Testis (tissue), 2 donors: ENCODE measurements at regions not wholly inside any gene's neighbourhood (a gene's known extent, or its start where the extent isn't known, plus 50 kb on each side); places are given as distances from the start of the nearest gene placed in this dataset.

Experiments
- DNase-seq: peaks from one replicate; pipeline ENCODE4 v3.0.0-alpha.2; 2019
- H3K27ac ChIP-seq, 2 donors: fragments of 200-600 bp; sonication (generic); one replicate each; pipeline ENCODE4 v1.5.1; 2019
- H3K27me3 ChIP-seq: fragments of 200-600 bp; sonication (generic); one replicate; pipeline ENCODE4 v1.5.1; 2019
- H3K36me3 ChIP-seq: fragments of 200-600 bp; sonication (generic); one replicate; pipeline ENCODE4 v1.5.1; 2017; ENCODE audit warnings: low read depth; ENCODE audit errors: missing control alignments
- H3K4me1 ChIP-seq: fragments of 200-600 bp; sonication (generic); one replicate; pipeline ENCODE4 v1.5.1; 2019
- H3K4me3 ChIP-seq, 2 donors: fragments of 200-600 bp; sonication (generic); one replicate each; pipeline ENCODE4 v1.5.1; 2017 to 2019
- H3K9me3 ChIP-seq: fragments of 200-600 bp; sonication (generic); one replicate; pipeline ENCODE4 v1.5.1; 2017
- CTCF ChIP-seq, 3 experiments: fragments of 450-650 bp in 2 of 3; fragments of 200-600 bp in 1 of 3; sonication (generic) in 1 of 3; IDR thresholded peaks; one replicate each; pipeline ENCODE4 v1.5.1; 2016 to 2019; ENCODE audit warnings: antibody characterized with exemption in 3 of 3, mild to moderate bottlenecking in 2 of 3, moderate library complexity in 1 of 3
- POLR2A ChIP-seq: fragments of 450-650 bp; IDR thresholded peaks from one replicate; pipeline ENCODE4 v1.6.1; 2017; ENCODE audit warnings: antibody characterized with exemption, mild to moderate bottlenecking, moderate library complexity
- WGBS, 2 donors: methylation state at CpG; one replicate each; pipeline ENCODE4 v1.1.5; 2018; 5-methylcytosine and 5-hydroxymethylcytosine counted together
- intact Hi-C: fragments of 100-400 bp; cut with DNase I; formaldehyde crosslinking; loops from one replicate; pipeline ENCODE4 v1.15.1; 2023; ENCODE audit warnings: low total_unique reads

GRCh38 chr5:54766748-54767147 is 218.6 kb downstream of the ESM1 start:
- H3K36me3 ChIP-seq: no peaks in the 10 kb centered on the region
- intact Hi-C loops: no loop called here
- TF ChIP-seq POLR2A: no peak
- TF ChIP-seq CTCF (IDR thresholded peaks at IDR 0.05): no peak

DNA sequence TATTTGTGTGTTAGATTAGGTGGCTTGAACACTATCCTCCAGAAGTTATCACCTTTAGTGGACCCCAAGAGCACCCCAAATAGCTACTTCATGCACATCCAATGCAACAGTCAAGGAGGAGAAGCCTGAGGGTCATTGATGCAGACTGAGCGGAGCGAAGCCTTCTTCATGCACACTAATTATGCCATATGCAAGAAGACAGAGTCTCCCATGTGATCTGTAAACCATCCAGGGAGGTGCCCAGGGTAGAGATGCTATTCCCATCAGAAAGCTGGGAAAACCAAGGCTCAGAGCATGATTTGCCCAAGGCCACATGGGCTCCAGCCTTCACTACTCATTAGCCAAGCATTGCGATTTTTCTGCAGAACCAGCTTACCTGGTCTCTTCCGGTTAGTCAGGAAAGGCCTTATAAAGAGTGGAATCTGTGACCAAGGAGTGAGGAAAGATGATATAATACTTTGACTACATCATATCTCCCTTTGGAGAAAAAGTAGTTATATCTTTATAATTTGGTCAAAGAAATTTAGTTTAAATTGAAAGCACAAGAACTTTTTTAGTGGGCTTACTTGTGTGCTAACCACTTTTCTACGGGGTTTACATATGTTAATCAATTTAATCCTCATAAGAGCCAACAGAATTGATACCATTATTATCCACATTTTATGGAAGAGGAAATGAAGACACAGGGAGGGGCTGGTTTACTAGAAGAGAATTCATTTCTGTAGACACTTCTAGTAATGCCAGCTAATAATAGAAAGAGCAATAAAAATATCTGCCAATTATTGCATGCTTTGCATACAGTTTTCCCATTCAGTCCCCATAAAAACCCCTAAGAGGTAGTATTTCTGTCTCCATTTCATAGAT is 220.0 kb downstream of the ESM1 start:
- Histone ChIP-seq H3K27ac (no peak overlapping the region), H3K9me3 (no peaks in the 10 kb centered on the region), H3K4me1 (peaks cover 3% of the 10 kb centered on the region), H3K36me3 (no peaks in the 10 kb centered on the region), H3K4me3 (no peak overlapping the region), H3K27me3 (no peaks in the 10 kb centered on the region)
- TF ChIP-seq POLR2A (no peak), CTCF (IDR thresholded peaks at IDR 0.05) (no peak)
- 97% methylated on average over 5 of the region's 5 CpGs for WGBS, 2 donors
- no peak for DNase-seq
- intact Hi-C loops: no loop called here

More at GRCh38 chr5:54766748-54767147, 218.6 kb downstream of the ESM1 start:
- Histone ChIP-seq H3K4me3 (no peak overlapping the region), H3K27me3 (no peaks in the 10 kb centered on the region), H3K4me1 (peaks cover 3% of the 10 kb centered on the region), H3K27ac (no peak overlapping the region), H3K9me3 (no peaks in the 10 kb centered on the region)
- 74 to 100% methylated on average over 1 of the region's 1 CpG for WGBS, 2 donors
- DNase-seq: no peak

DNA sequence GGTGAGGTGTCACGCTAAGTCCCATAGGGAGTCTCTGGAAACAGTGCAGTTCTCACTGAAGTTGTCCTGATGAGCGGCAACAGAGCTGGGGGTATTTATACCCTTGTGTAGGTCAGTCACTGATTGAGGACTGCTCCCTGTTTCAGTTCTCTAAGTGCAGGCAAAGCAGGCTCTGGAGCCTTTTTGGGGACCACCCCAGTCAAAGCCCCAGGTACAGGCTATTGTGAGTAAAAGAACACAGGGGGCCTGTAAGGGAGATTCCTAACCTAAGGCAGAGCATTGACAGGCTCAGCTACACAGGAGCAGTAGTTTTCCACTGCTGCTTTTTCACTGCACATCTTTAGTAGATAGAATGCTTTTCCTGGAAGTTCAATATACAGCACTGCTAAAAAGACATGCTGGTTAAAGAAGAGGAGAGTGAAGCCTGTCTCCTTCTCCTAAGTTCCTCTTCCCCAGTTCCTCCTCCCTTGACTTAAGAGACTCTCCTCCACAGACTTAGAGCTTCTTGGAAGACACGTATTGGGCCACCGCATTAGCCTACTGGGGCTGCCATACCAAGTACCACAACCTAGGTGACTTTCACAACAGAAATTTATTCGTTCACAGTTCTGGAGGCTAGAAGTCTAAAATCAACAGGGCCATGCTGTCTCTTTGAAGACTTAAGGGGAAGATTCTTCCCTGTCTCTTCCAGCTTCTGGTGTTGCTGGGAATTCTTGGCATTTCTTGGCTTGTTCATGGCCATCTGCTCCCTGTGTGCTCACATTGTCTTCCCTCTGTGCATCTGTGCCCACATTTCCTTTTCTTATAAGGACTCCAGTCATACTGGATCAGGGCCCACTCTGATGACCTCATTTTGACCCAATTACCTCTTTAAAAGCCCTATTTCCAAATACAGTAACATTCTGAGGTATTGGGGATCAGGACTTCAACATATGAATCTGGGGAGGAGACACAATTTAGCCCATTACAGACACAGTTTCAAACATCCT is 221.0 kb downstream of the ESM1 start:
- Histone ChIP-seq H3K27ac (no peak overlapping the region), H3K4me1 (peaks cover 3% of the 10 kb centered on the region), H3K36me3 (no peaks in the 10 kb centered on the region), H3K27me3 (no peaks in the 10 kb centered on the region), H3K9me3 (no peaks in the 10 kb centered on the region), H3K4me3 (no peak overlapping the region)
- intact Hi-C loops: no loop called here
- TF ChIP-seq CTCF (IDR thresholded peaks at IDR 0.05) (no peak), POLR2A (no peak)
- 91 to 93% methylated on average over 5 of the region's 5 CpGs for WGBS, 2 donors
- no peak for DNase-seq

GRCh38 chr5:54761213-54761701 is 224.1 kb downstream of the ESM1 start:
- no peak for DNase-seq
- 56 to 62% methylated on average over 2 of the region's 2 CpGs for WGBS, 2 donors
- H3K4me1 ChIP-seq: no peaks in the 10 kb centered on the region
- H3K27me3 ChIP-seq: no peaks in the 10 kb centered on the region
- no peak for TF ChIP-seq POLR2A
- no peak for TF ChIP-seq CTCF (IDR thresholded peaks at IDR 0.05)
- H3K9me3 ChIP-seq: no peaks in the 10 kb centered on the region
- intact Hi-C loops: no loop called here
- no peaks in the 10 kb centered on the region for H3K36me3 ChIP-seq
- no peak overlapping the region for H3K27ac ChIP-seq
- H3K4me3 ChIP-seq: no peak overlapping the region
